Mesendoderm (in vitro differentiated cells): ENCODE measurements at regions not wholly inside any gene's neighbourhood (a gene's known extent, or its start where the extent isn't known, plus 50 kb on each side); places are given as distances from the start of the nearest gene placed in this dataset.
A peak's percentile ranks its signal among the peaks of the same experiment; 100 is the strongest.

ENCODE experiments used
- DNase-seq: peaks from one replicate; pipeline ENCODE4 v3.0.0; 2013
- H2AK5ac ChIP-seq: 2 replicates; pipeline ENCODE4 v1.6.1; 2013; ENCODE audit warnings: low read length, inconsistent platforms
- H2BK120ac ChIP-seq: 2 replicates; pipeline ENCODE4 v1.6.1; 2013; ENCODE audit warnings: low read depth, mild to moderate bottlenecking, low read length, moderate library complexity, mixed read lengths
- H2BK15ac ChIP-seq: replicated peaks from 2 replicates; pipeline ENCODE4 v1.6.1; 2013; ENCODE audit warnings: low read depth, mild to moderate bottlenecking, moderate library complexity
- H2BK5ac ChIP-seq: 2 replicates; pipeline ENCODE4 v1.6.1; 2013; ENCODE audit warnings: low read length, inconsistent platforms
- H3K18ac ChIP-seq: 2 replicates; pipeline ENCODE4 v1.6.1; 2013; ENCODE audit warnings: mild to moderate bottlenecking, low read length, mixed read lengths
- H3K23ac ChIP-seq: one replicate; pipeline ENCODE4 v1.6.1; 2013; ENCODE audit warnings: low read length
- H3K27ac ChIP-seq: 2 replicates; pipeline ENCODE4 v1.5.1; 2013; ENCODE audit warnings: low read depth, mild to moderate bottlenecking, inconsistent platforms, low read length, moderate library complexity
- H3K27me3 ChIP-seq: 2 replicates; pipeline ENCODE4 v1.6.1; 2013; ENCODE audit warnings: low read length, control low read depth, mild to moderate bottlenecking, inconsistent platforms; ENCODE audit not compliant: insufficient read depth, poor library complexity
- H3K36me3 ChIP-seq: 2 replicates; pipeline ENCODE4 v1.6.1; 2013; ENCODE audit warnings: low read length, inconsistent platforms; ENCODE audit not compliant: control insufficient read depth, insufficient read depth
- H3K4ac ChIP-seq: one replicate; pipeline ENCODE4 v1.6.1; 2013; ENCODE audit warnings: low read depth, mild to moderate bottlenecking, low read length, moderate library complexity
- H3K4me1 ChIP-seq: 2 replicates; pipeline ENCODE4 v1.6.1; 2013; ENCODE audit warnings: low read depth, low read length, inconsistent platforms; ENCODE audit not compliant: control insufficient read depth
- H3K4me2 ChIP-seq: 2 replicates; pipeline ENCODE4 v1.6.1; 2013; ENCODE audit warnings: low read length
- H3K4me3 ChIP-seq: 2 replicates; pipeline ENCODE4 v1.5.1; 2013; ENCODE audit warnings: mild to moderate bottlenecking, low read length
- H3K56ac ChIP-seq: one replicate; pipeline ENCODE4 v1.6.1; 2013; ENCODE audit warnings: low read length
- H3K79me1 ChIP-seq: 2 replicates; pipeline ENCODE4 v1.6.1; 2013; ENCODE audit warnings: low read length, inconsistent platforms
- H3K79me2 ChIP-seq: 2 replicates; pipeline ENCODE4 v1.6.1; 2013; ENCODE audit warnings: mild to moderate bottlenecking, low read length; ENCODE audit not compliant: control insufficient read depth, insufficient read depth
- H3K9ac ChIP-seq: 2 replicates; pipeline ENCODE4 v1.6.1; 2013; ENCODE audit warnings: low read length, inconsistent platforms
- H4K5ac ChIP-seq: one replicate; pipeline ENCODE4 v1.6.1; 2013; ENCODE audit warnings: low read length
- H4K8ac ChIP-seq: one replicate; pipeline ENCODE4 v1.6.1; 2013; ENCODE audit warnings: low read depth, mild to moderate bottlenecking, control low read depth, low read length, moderate library complexity
- WGBS: extraction: QIAGEN DNeasy Blood & Tissue Kit; methylation state at CpG from one replicate; pipeline ENCODE4 v1.1.7; 2013; ENCODE audit warnings: low lambda C conversion rate, missing lambda C conversion rate; ENCODE audit not compliant: insufficient coverage; ENCODE audit errors: extremely low coverage; 5-methylcytosine and 5-hydroxymethylcytosine counted together

DNA sequence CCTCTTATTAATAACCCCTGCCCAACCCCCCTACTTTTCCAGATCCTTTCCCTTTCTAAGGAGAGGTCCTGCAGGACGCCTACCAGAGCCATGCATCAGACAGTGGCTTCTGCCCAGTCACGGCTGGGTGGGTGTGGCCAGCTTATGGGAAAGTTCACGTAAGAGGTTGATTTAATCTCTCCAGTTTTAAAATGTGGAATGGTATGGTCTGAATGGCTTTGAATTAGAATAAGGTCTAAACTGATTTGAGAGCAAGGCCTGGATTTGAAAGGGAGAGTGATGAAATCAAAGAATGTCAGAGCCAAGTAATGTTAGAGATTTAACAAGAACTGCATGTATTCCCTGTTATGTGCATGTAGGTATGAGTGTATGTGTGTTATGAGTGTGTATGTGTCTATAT is 275.7 kb downstream of the PAX1 start:
- no peak for DNase-seq
- no peak overlapping the region for H3K23ac ChIP-seq
- no peaks in the 10 kb centered on the region for H3K79me2 ChIP-seq
- WGBS = no CpG with 5 or more reads among the region's 3 CpGs
- H2BK5ac ChIP-seq = no peak overlapping the region
- no peak overlapping the region for H3K4me3 ChIP-seq
- H4K8ac ChIP-seq = no peak overlapping the region
- H3K27ac ChIP-seq = no peak overlapping the region
- H3K4ac ChIP-seq = no peak overlapping the region
- H2BK15ac ChIP-seq = no peak overlapping the region
- H4K5ac ChIP-seq = no peak overlapping the region
- H3K4me2 ChIP-seq = no peak overlapping the region
- no peak overlapping the region for H3K56ac ChIP-seq
- no peak overlapping the region for H3K18ac ChIP-seq
- H2AK5ac ChIP-seq = no peak overlapping the region
- no peak overlapping the region for H2BK120ac ChIP-seq
- no peaks in the 10 kb centered on the region for H3K27me3 ChIP-seq
- H3K9ac ChIP-seq = no peak overlapping the region
- H3K79me1 ChIP-seq = no peaks in the 10 kb centered on the region
- no peaks in the 10 kb centered on the region for H3K4me1 ChIP-seq
- no peaks in the 10 kb centered on the region for H3K36me3 ChIP-seq

DNA sequence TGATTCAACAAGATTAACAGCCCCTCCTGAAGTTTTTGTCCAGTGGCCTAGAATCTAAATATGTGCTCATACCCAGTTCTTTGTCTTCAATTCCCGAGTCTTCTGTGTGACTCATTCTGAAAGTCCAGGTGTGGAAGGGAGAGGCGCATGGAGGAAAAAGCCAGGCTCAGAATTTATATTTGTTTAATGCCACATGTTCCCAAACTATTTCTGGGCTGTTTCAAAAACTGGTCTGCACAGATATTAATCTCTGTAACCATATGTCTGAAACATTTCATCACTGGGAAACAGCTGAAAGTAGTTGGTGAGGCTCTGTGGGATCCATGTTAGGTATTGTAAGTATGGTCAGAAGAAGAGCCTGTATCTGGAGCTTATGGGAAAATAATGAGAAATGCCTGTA is 266.0 kb downstream of the PAX1 start:
- H3K4me2 ChIP-seq = no peak overlapping the region
- no peak for DNase-seq

GRCh38 chr20:21968486-21968885 is 263.0 kb downstream of the PAX1 start:
- Histone ChIP-seq H3K27ac (no peak overlapping the region), H3K4me3 (no peak overlapping the region), H3K18ac (no peak overlapping the region), H2AK5ac (no peak overlapping the region), H3K36me3 (no peaks in the 10 kb centered on the region), H3K4ac (no peak overlapping the region), H2BK5ac (no peak overlapping the region), H3K4me2 (no peak overlapping the region), H3K79me2 (no peaks in the 10 kb centered on the region), H3K4me1 (no peaks in the 10 kb centered on the region), H4K8ac (no peak overlapping the region), H2BK120ac (no peak overlapping the region), H3K27me3 (no peaks in the 10 kb centered on the region), H3K79me1 (no peaks in the 10 kb centered on the region), H2BK15ac (no peak overlapping the region), H3K56ac (no peak overlapping the region), H3K23ac (no peak overlapping the region), H4K5ac (no peak overlapping the region), H3K9ac (no peak overlapping the region)
- DNase-seq = peak; percentile 22

More for the DNA sequence above, 266.0 kb downstream of the PAX1 start:
- no peaks in the 10 kb centered on the region for H3K27me3 ChIP-seq
- no peak overlapping the region for H3K23ac ChIP-seq
- H3K4ac ChIP-seq = no peak overlapping the region
- no peak overlapping the region for H4K5ac ChIP-seq
- no peaks in the 10 kb centered on the region for H3K36me3 ChIP-seq
- H2BK15ac ChIP-seq = no peak overlapping the region
- no peak overlapping the region for H4K8ac ChIP-seq
- H2AK5ac ChIP-seq = no peak overlapping the region
- H3K4me3 ChIP-seq = no peak overlapping the region
- no peaks in the 10 kb centered on the region for H3K4me1 ChIP-seq
- no peak overlapping the region for H3K56ac ChIP-seq
- no peak overlapping the region for H3K9ac ChIP-seq
- no peak overlapping the region for H3K18ac ChIP-seq
- H3K79me1 ChIP-seq = no peaks in the 10 kb centered on the region
- H2BK120ac ChIP-seq = no peak overlapping the region
- no peak overlapping the region for H3K27ac ChIP-seq
- H3K79me2 ChIP-seq = no peaks in the 10 kb centered on the region
- no CpG with 5 or more reads among the region's 2 CpGs for WGBS
- H2BK5ac ChIP-seq = no peak overlapping the region

- Histone ChIP-seq H3K36me3 (no peaks in the 10 kb centered on the region), H2BK5ac (no peak overlapping the region), H4K8ac (no peak overlapping the region), H3K4me3 (no peak overlapping the region), H2AK5ac (no peak overlapping the region), H2BK15ac (no peak overlapping the region), H3K18ac (no peak overlapping the region), H3K79me2 (no peaks in the 10 kb centered on the region), H2BK120ac (no peak overlapping the region), H3K4ac (no peak overlapping the region), H4K5ac (no peak overlapping the region), H3K23ac (no peak overlapping the region), H3K27me3 (no peaks in the 10 kb centered on the region), H3K79me1 (no peaks in the 10 kb centered on the region), H3K9ac (no peak overlapping the region), H3K4me1 (no peaks in the 10 kb centered on the region), H3K56ac (no peak overlapping the region), H3K27ac (no peak overlapping the region), H3K4me2 (no peak overlapping the region)
- WGBS = no CpG with 5 or more reads among the region's 5 CpGs
- DNase-seq = no peak
These were observed 262.0 kb downstream of the PAX1 start for GRCh38 chr20:21967481-21967880.

DNA sequence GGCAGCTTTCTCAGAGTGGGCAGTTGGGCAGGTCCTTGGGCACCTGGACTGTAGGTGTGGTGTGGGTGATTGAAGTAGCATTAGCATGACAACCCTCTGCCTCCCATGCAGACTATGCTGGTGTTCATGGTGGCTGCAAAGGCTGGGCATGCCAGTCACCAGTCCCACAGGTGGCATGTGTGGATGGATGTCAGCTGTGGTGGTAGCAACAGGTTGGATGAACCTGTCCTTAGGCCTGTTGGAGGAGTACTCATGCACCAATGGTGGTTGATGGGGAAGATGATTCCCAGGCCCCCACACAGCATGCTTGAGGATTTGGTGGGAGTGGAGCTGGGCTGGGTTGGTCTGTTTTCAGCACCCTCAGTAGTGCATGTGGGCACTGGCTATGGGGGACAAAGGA is 251.1 kb downstream of the PAX1 start:
- Histone ChIP-seq H2BK15ac (no peak overlapping the region), H2BK5ac (no peak overlapping the region), H3K4me1 (no peaks in the 10 kb centered on the region), H2AK5ac (no peak overlapping the region), H3K79me1 (no peaks in the 10 kb centered on the region), H2BK120ac (no peak overlapping the region), H3K23ac (no peak overlapping the region), H3K27ac (no peak overlapping the region), H3K36me3 (no peaks in the 10 kb centered on the region), H3K4me3 (no peak overlapping the region), H3K4ac (no peak overlapping the region), H3K4me2 (no peak overlapping the region), H3K79me2 (no peaks in the 10 kb centered on the region), H4K8ac (no peak overlapping the region), H4K5ac (no peak overlapping the region), H3K27me3 (no peaks in the 10 kb centered on the region), H3K18ac (no peak overlapping the region), H3K56ac (no peak overlapping the region), H3K9ac (no peak overlapping the region)
- DNase-seq = no peak

DNA sequence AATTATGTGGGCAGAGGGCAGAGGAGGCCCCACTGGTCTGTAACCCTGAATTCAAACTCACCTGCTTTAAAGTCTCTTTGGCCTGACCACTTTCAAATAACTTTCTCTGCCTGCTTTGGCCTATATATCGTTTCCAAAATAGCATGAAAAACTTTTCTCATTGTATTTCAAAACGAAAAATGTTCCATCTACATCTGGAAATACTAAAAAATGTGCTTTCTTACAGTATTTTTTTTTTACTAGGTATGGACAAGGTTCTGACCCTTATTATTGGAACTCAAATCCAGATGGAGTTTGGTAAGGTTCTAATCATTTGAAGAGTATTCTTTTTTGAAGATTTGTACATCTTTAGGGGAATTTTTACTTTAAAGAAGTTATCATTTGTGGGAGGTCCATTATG is 241.9 kb downstream of the PAX1 start:
- H3K56ac ChIP-seq = no peak overlapping the region
- no peak for DNase-seq
- no peaks in the 10 kb centered on the region for H3K4me1 ChIP-seq
- no peak overlapping the region for H2BK5ac ChIP-seq
- no peak overlapping the region for H3K18ac ChIP-seq
- H3K9ac ChIP-seq = no peak overlapping the region
- H3K4me3 ChIP-seq = no peak overlapping the region
- no peak overlapping the region for H2BK120ac ChIP-seq
- H4K5ac ChIP-seq = no peak overlapping the region
- H4K8ac ChIP-seq = no peak overlapping the region
- no peak overlapping the region for H3K4ac ChIP-seq
- H3K27me3 ChIP-seq = no peaks in the 10 kb centered on the region
- no peak overlapping the region for H3K4me2 ChIP-seq
- H3K27ac ChIP-seq = no peak overlapping the region
- H2BK15ac ChIP-seq = no peak overlapping the region
- WGBS = no CpG with 5 or more reads among the region's 2 CpGs
- H3K79me1 ChIP-seq = no peaks in the 10 kb centered on the region
- no peaks in the 10 kb centered on the region for H3K79me2 ChIP-seq
- no peak overlapping the region for H3K23ac ChIP-seq
- H2AK5ac ChIP-seq = no peak overlapping the region
- H3K36me3 ChIP-seq = no peaks in the 10 kb centered on the region
